SK-N-SH (cell line): ENCODE measurements at regions not wholly inside any gene's neighbourhood (a gene's known extent, or its start where the extent isn't known, plus 50 kb on each side); places are given as distances from the start of the nearest gene placed in this dataset.

ENCODE experiments used
- CTCF ChIA-PET: fragments of 300-600, 350-600 bp; formaldehyde crosslinking; extraction: SDS; loops from one replicate; lab custom pipeline; 2021; lab: Yijun Ruan, JAX
- POLR2A ChIA-PET: fragments of 350-600 bp; sonication (Branson Sonifier 250); formaldehyde crosslinking; extraction: SDS; loops from one replicate; lab custom pipeline; 2020; ENCODE audit warnings: antibody characterized with exemption, inconsistent platforms; lab: Yijun Ruan, JAX
- DNase-seq: peaks from one replicate; pipeline ENCODE4 v3.0.0; 2012
- H2AFZ ChIP-seq: fragments of 200-600 bp; sonication (generic); 2 replicates; pipeline ENCODE4 v1.8.1; 2016; ENCODE audit warnings: antibody characterized with exemption, mild to moderate bottlenecking, low read depth
- H3F3A ChIP-seq: fragments of 200-600 bp; sonication (generic); replicated peaks from 2 replicates; pipeline ENCODE3; 2016; ENCODE audit warnings: antibody characterized with exemption, mild to moderate bottlenecking; ENCODE audit not compliant: insufficient read depth
- H3K27ac ChIP-seq, 2 experiments: fragments of 200-500 bp in 1 of 2; fragments of 200-600 bp in 1 of 2; sonication (Bioruptor generic) in 1 of 2; sonication (generic), shearing (Covaris generic) in 1 of 2; 2 replicates each; pipeline versions ENCODE4 v1.5.1 to v1.6.1; 2014 to 2016; ENCODE audit warnings: low read depth in 2 of 2, inconsistent platforms in 1 of 2, low read length in 1 of 2, mild to moderate bottlenecking in 1 of 2, mixed read lengths in 1 of 2
- H3K27me3 ChIP-seq: fragments of 200-600 bp; sonication (generic), shearing (Covaris generic); 2 replicates; pipeline ENCODE4 v1.6.1; 2016; ENCODE audit warnings: mixed run types; ENCODE audit not compliant: insufficient read depth
- H3K36me3 ChIP-seq, 2 experiments: fragments of 200-500 bp in 1 of 2; fragments of 200-600 bp in 1 of 2; sonication (Bioruptor generic) in 1 of 2; sonication (generic) in 1 of 2; replicated peaks in 1 of 2; 2 replicates each; pipeline versions ENCODE3 to v1.5.1; 2014 to 2016; ENCODE audit warnings: low read length in 1 of 2, mild to moderate bottlenecking in 1 of 2; ENCODE audit not compliant: insufficient read depth in 2 of 2, control insufficient read depth in 1 of 2
- H3K4me1 ChIP-seq, 2 experiments: fragments of 200-500 bp in 1 of 2; fragments of 200-600 bp in 1 of 2; sonication (Bioruptor generic) in 1 of 2; sonication (generic), shearing (Covaris generic) in 1 of 2; 2 replicates each; pipeline versions ENCODE4 v1.5.1 to v1.6.1; 2014 to 2016; ENCODE audit warnings: low read depth in 1 of 2, low read length in 1 of 2, mixed run types in 1 of 2; ENCODE audit not compliant: insufficient read depth in 2 of 2, control insufficient read depth in 1 of 2
- H3K4me2 ChIP-seq: fragments of 200-600 bp; sonication (generic), shearing (Covaris generic); 2 replicates; pipeline ENCODE4 v1.6.1; 2017; ENCODE audit warnings: mixed run types
- H3K4me3 ChIP-seq, 2 experiments: fragments of 200-500 bp in 1 of 2; fragments of 200-600 bp in 1 of 2; sonication (Bioruptor generic) in 1 of 2; sonication (generic), shearing (Covaris generic) in 1 of 2; 2 replicates each; pipeline versions ENCODE4 v1.5.1 to v1.8.1; 2014 to 2016; ENCODE audit warnings: low read depth in 2 of 2, inconsistent platforms in 1 of 2, low read length in 1 of 2, mild to moderate bottlenecking in 1 of 2, mixed read lengths in 1 of 2, moderate library complexity in 1 of 2
- H3K79me2 ChIP-seq: fragments of 200-600 bp; sonication (generic); 2 replicates; pipeline ENCODE4 v1.8.1; 2017; ENCODE audit warnings: mild to moderate bottlenecking; ENCODE audit not compliant: insufficient read depth
- H3K9ac ChIP-seq: fragments of 200-600 bp; sonication (generic); 2 replicates; pipeline ENCODE4 v1.6.1; 2017; ENCODE audit warnings: mixed run types
- H3K9me2 ChIP-seq: fragments of 200-600 bp; sonication (generic); 2 replicates; pipeline ENCODE4 v1.6.1; 2017; ENCODE audit warnings: mixed run types
- H3K9me3 ChIP-seq: fragments of 200-600 bp; sonication (generic); 2 replicates; pipeline ENCODE4 v1.6.1; 2017; ENCODE audit warnings: mixed run types, mild to moderate bottlenecking, moderate library complexity
- H4K20me1 ChIP-seq: fragments of 200-600 bp; sonication (generic); 2 replicates; pipeline ENCODE4 v1.6.1; 2017; ENCODE audit warnings: mild to moderate bottlenecking, mixed run types; ENCODE audit not compliant: insufficient read depth
- EP300 ChIP-seq, 2 experiments: IDR thresholded peaks; 2 replicates each; pipeline versions ENCODE4 v1.4.0 to v1.6.1; 2012; ENCODE audit warnings: borderline replicate concordance in 1 of 2, low read depth in 1 of 2, low read length in 1 of 2
- EZH2phosphoT487 ChIP-seq: fragments of 200-600 bp; sonication (generic); IDR thresholded peaks from 2 replicates; pipeline ENCODE4 v1.6.1; 2017; ENCODE audit warnings: low read depth, mixed run types, mild to moderate bottlenecking, antibody characterized with exemption, moderate library complexity, borderline replicate concordance
- FOXJ3 ChIP-seq: sonication (generic); formaldehyde crosslinking; IDR thresholded peaks from 2 replicates; pipeline ENCODE4 v1.5.1; 2020; ENCODE audit warnings: mild to moderate bottlenecking, missing genetic modification reagents
- JUND ChIP-seq: IDR thresholded peaks from 2 replicates; pipeline ENCODE4 v1.4.0; 2012
- MXI1 ChIP-seq: IDR thresholded peaks from 2 replicates; pipeline ENCODE4 v1.6.1; 2012; ENCODE audit warnings: mild to moderate bottlenecking, low read depth, low read length, improper control_type of control experiment
- NRF1 ChIP-seq: IDR thresholded peaks from 2 replicates; pipeline ENCODE4 v1.6.1; 2012; ENCODE audit warnings: low read depth, mild to moderate bottlenecking, low read length
- RCOR1 ChIP-seq: fragments of 150-350 bp; IDR thresholded peaks from 2 replicates; pipeline ENCODE4 v1.6.1; 2017; ENCODE audit warnings: antibody characterized with exemption, low read length
- SIN3A ChIP-seq: IDR thresholded peaks from 2 replicates; pipeline ENCODE4 v1.6.1; 2012; ENCODE audit warnings: low read depth, mild to moderate bottlenecking, low read length, moderate library complexity, borderline replicate concordance
- TEAD4 ChIP-seq: IDR thresholded peaks from 2 replicates; pipeline ENCODE4 v1.4.0; 2012; ENCODE audit warnings: mild to moderate bottlenecking, borderline replicate concordance; ENCODE audit not compliant: insufficient read depth
- YY1 ChIP-seq: IDR thresholded peaks from 2 replicates; pipeline ENCODE4 v1.4.0; 2012; ENCODE audit warnings: low read depth, mild to moderate bottlenecking
- WGBS: methylation state at CpG from one replicate; pipeline ENCODE4 v1.1.6; 2017; ENCODE audit warnings: low lambda C conversion rate; 5-methylcytosine and 5-hydroxymethylcytosine counted together
- TF ChIP-seq, protein P1 (sequence below): IDR thresholded peaks from 2 replicates; pipeline ENCODE4; 2012
- TF ChIP-seq, protein P2 (sequence below): fragments of 200-600 bp; sonication (generic); IDR thresholded peaks from 2 replicates; pipeline ENCODE4 v1.6.1; 2017; ENCODE audit warnings: antibody characterized with exemption, mild to moderate bottlenecking, moderate library complexity

DNA sequence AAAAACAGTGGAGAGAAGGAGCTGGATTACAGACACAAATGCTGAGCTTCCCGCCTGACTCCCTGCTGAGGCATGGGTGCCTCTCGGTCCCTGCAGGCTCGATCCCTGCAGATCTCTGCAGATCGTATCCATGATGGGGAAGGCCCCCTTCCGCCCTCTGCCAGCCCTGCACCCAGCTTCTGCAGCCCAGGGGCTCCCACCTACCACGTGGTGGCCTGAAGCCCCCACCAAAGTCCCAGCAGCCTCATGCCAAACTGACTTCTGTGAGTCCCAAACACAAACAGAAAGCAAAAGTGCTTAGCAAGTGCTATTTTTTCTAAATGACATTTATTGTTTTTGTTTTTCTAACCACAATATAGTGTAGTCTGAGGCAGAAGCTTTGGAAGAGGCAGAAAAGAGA is 127.1 kb upstream of the CHST15 start:
- H3K9ac ChIP-seq = no peak overlapping the region
- H3K9me3 ChIP-seq = no peaks in the 10 kb centered on the region
- ChIA-PET POLR2A (no interaction called here), CTCF (interaction anchor here (0.9 to 4.6 kb wide), 4 partner anchors 7 to 225 kb away, joined by 3 to 25 read pairs (median 10); no protein-coding TSS in a partner anchor)
- H3K27me3 ChIP-seq = no peaks in the 10 kb centered on the region
- H3K4me2 ChIP-seq = no peak overlapping the region
- DNase-seq = no peak
- H3K4me3 ChIP-seq = no peak overlapping the region
- H2AFZ ChIP-seq = no peak overlapping the region
- H3K27ac ChIP-seq = no peak overlapping the region
- H4K20me1 ChIP-seq = no peaks in the 10 kb centered on the region
- TF ChIP-seq JUND (no peak), NRF1 (no peak), TEAD4 (no peak), MXI1 (no peak), RCOR1 (no peak)
- TF ChIP-seq, protein P1, sequence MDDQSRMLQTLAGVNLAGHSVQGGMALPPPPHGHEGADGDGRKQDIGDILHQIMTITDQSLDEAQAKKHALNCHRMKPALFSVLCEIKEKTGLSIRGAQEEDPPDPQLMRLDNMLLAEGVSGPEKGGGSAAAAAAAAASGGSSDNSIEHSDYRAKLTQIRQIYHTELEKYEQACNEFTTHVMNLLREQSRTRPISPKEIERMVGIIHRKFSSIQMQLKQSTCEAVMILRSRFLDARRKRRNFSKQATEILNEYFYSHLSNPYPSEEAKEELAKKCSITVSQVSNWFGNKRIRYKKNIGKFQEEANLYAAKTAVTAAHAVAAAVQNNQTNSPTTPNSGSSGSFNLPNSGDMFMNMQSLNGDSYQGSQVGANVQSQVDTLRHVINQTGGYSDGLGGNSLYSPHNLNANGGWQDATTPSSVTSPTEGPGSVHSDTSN = no peak
- TF ChIP-seq, protein P2, sequence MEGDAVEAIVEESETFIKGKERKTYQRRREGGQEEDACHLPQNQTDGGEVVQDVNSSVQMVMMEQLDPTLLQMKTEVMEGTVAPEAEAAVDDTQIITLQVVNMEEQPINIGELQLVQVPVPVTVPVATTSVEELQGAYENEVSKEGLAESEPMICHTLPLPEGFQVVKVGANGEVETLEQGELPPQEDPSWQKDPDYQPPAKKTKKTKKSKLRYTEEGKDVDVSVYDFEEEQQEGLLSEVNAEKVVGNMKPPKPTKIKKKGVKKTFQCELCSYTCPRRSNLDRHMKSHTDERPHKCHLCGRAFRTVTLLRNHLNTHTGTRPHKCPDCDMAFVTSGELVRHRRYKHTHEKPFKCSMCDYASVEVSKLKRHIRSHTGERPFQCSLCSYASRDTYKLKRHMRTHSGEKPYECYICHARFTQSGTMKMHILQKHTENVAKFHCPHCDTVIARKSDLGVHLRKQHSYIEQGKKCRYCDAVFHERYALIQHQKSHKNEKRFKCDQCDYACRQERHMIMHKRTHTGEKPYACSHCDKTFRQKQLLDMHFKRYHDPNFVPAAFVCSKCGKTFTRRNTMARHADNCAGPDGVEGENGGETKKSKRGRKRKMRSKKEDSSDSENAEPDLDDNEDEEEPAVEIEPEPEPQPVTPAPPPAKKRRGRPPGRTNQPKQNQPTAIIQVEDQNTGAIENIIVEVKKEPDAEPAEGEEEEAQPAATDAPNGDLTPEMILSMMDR = no peak
- peaks cover 0 to 26% of the 10 kb centered on the region in 2 experiments; a peak in 1 of 4 replicates for H3K4me1 ChIP-seq
- H3K9me2 ChIP-seq = no peaks in the 10 kb centered on the region
- no peaks in the 10 kb centered on the region for H3K79me2 ChIP-seq
- H3K36me3 ChIP-seq = no peaks in the 10 kb centered on the region
- WGBS = 39% methylated on average over 4 of the region's 6 CpGs
- H3F3A ChIP-seq = no peaks in the 10 kb centered on the region

DNA sequence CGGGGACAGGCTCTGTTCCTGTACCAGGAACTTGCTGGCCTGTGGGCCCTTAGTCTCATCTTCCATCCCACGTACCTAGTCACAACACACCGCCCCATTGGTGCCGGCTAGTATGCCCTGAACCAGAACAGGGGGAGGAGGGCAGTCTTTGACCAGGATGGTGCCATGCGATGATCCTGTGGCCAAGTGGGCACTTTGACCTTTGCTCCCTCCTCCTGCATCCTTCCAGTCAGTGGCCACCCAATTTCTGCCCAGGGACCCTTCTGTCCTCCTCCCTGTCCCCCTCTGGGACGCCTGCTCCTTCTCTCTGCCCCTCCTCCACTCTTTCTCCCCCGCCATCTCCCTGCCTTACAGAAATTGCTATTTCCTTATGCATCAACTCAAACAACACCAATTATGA is 126.3 kb upstream of the CHST15 start:
- POLR2A ChIA-PET = no interaction called here
- no peaks in the 10 kb centered on the region for H3K79me2 ChIP-seq
- TF ChIP-seq, protein P1 = no peak
- TF ChIP-seq EZH2phosphoT487 = no peak
- TF ChIP-seq EP300 (IDR thresholded peaks at IDR 0.05; ENCODE audit: borderline replicate concordance in 1 of 2, low read depth in 1 of 2, low read length in 1 of 2) = no peak
- TF ChIP-seq YY1 = no peak
- no peak for TF ChIP-seq FOXJ3 (CRISPR knock-in tag)
- no peak for TF ChIP-seq SIN3A
- TF ChIP-seq, all 33 proteins: peak for 0
- H4K20me1 ChIP-seq = no peaks in the 10 kb centered on the region
- no peak overlapping the region for H2AFZ ChIP-seq
- CTCF ChIA-PET = interaction anchor here (1.2 to 4.6 kb wide), 4 partner anchors 15 to 170 kb away, joined by 3 to 18 read pairs (median 4); no protein-coding TSS in a partner anchor
- H3K27me3 ChIP-seq = no peaks in the 10 kb centered on the region
- H3K9me2 ChIP-seq = no peaks in the 10 kb centered on the region
- H3K4me2 ChIP-seq = no peak overlapping the region
- WGBS = 29% methylated on average over 4 of the region's 7 CpGs
- no peak for DNase-seq
- H3K4me1 ChIP-seq = peaks cover 0 to 26% of the 10 kb centered on the region in 2 experiments; a peak in 1 of 4 replicates
- no peaks in the 10 kb centered on the region for H3K36me3 ChIP-seq
- no peaks in the 10 kb centered on the region for H3F3A ChIP-seq
- H3K9me3 ChIP-seq = no peaks in the 10 kb centered on the region
- H3K9ac ChIP-seq = no peak overlapping the region
- no peak overlapping the region for H3K27ac ChIP-seq
- no peak overlapping the region for H3K4me3 ChIP-seq
